HG03280 (cell line): ENCODE measurements at regions not wholly inside any gene's neighbourhood (a gene's known extent, or its start where the extent isn't known, plus 50 kb on each side); places are given as distances from the start of the nearest gene placed in this dataset.

Experiments
- ATAC-seq: cut with Tn5 transposase; IDR thresholded peaks from one replicate; pipeline ENCODE4 v1.9.1; 2021; ENCODE audit warnings: mild to moderate bottlenecking, moderate library complexity; ENCODE audit not compliant: unreplicated experiment

- no peak for ATAC-seq
Observed at GRCh38 chr22:47275605-47276449, 513.4 kb downstream of the TBC1D22A start.

- no peak for ATAC-seq
Observed at GRCh38 chr22:47274196-47274595, 511.7 kb downstream of the TBC1D22A start.

GRCh38 chr22:47270463-47271135 is 508.1 kb downstream of the TBC1D22A start:
- no peak for ATAC-seq

- no peak for ATAC-seq
Observed at GRCh38 chr22:47269516-47270088, 507.2 kb downstream of the TBC1D22A start.

GRCh38 chr22:47267513-47268282 is 505.2 kb downstream of the TBC1D22A start:
- ATAC-seq = no peak

- ATAC-seq = no peak
Observed at GRCh38 chr22:47266329-47266728, 503.9 kb downstream of the TBC1D22A start.

GRCh38 chr22:47260551-47260950 is 498.1 kb downstream of the TBC1D22A start:
- no peak for ATAC-seq

- ATAC-seq = no peak
Observed at GRCh38 chr22:47259990-47260389, 497.5 kb downstream of the TBC1D22A start.

GRCh38 chr22:47259049-47259448 is 496.6 kb downstream of the TBC1D22A start:
- ATAC-seq = no peak

GRCh38 chr22:47257976-47258375 is 495.5 kb downstream of the TBC1D22A start:
- ATAC-seq = no peak

GRCh38 chr22:47257566-47257965 is 495.1 kb downstream of the TBC1D22A start:
- ATAC-seq = no peak

GRCh38 chr22:47251911-47252310 is 489.5 kb downstream of the TBC1D22A start:
- no peak for ATAC-seq

- no peak for ATAC-seq
Observed at GRCh38 chr22:47250995-47251765, 488.7 kb downstream of the TBC1D22A start.

GRCh38 chr22:47249370-47249928 is 487.0 kb downstream of the TBC1D22A start:
- ATAC-seq = no peak

GRCh38 chr22:47248925-47249324 is 486.5 kb downstream of the TBC1D22A start:
- ATAC-seq = no peak

GRCh38 chr22:47247579-47248240 is 485.3 kb downstream of the TBC1D22A start:
- ATAC-seq = no peak

GRCh38 chr22:47245786-47246185 is 483.3 kb downstream of the TBC1D22A start:
- ATAC-seq = no peak

GRCh38 chr22:47245286-47245685 is 482.8 kb downstream of the TBC1D22A start:
- ATAC-seq = no peak

GRCh38 chr22:47240116-47240515 is 477.7 kb downstream of the TBC1D22A start:
- no peak for ATAC-seq

- ATAC-seq = no peak
Observed at GRCh38 chr22:47239474-47239860, 477.0 kb downstream of the TBC1D22A start.
